T-helper 1 cell treated with Interleukin-12 subunit alpha and Interleukin-12 subunit beta and Interleukin-4 antibody, amounts not matched to agents 30 μg/mL and 1 μg/mL, for 36 hours (primary cell): ENCODE measurements at regions not wholly inside any gene's neighbourhood (a gene's known extent, or its start where the extent isn't known, plus 50 kb on each side); places are given as distances from the start of the nearest gene placed in this dataset.
A peak's percentile ranks its signal among the peaks of the same experiment; 100 is the strongest.
"Not testable (repeated sequence)": the region's sequence is repeated elsewhere in the genome, so short reads cannot be mapped to it uniquely, and the experiment has no call there.

ENCODE experiments used
- H3K27ac Mint-ChIP-seq: one replicate; pipeline ENCODE4 v1.8.0; 2021; ENCODE audit warnings: mild to moderate bottlenecking, mixed read lengths
- H3K27me3 Mint-ChIP-seq: one replicate; pipeline ENCODE4 v1.8.0; 2021; ENCODE audit warnings: low read depth, mixed read lengths
- H3K36me3 Mint-ChIP-seq: one replicate; pipeline ENCODE4 v1.8.0; 2021; ENCODE audit warnings: low read depth, mixed read lengths
- H3K4me1 Mint-ChIP-seq: one replicate; pipeline ENCODE4 v1.8.0; 2021; ENCODE audit warnings: low read depth, mixed read lengths
- H3K4me3 Mint-ChIP-seq: one replicate; pipeline ENCODE4 v1.8.0; 2021; ENCODE audit warnings: mild to moderate bottlenecking, moderate library complexity, mixed read lengths
- H3K9me3 Mint-ChIP-seq: one replicate; pipeline ENCODE4 v1.8.0; 2021; ENCODE audit warnings: mixed read lengths

GRCh38 chr3:195669310-195669709 is 51.5 kb upstream of the MUC20 start:
- Mint-ChIP-seq H3K27ac (peak overlapping the region; percentile 62), H3K36me3 (peaks cover 22% of the 10 kb centered on the region)
- not testable (repeated sequence) for H3K27me3 Mint-ChIP-seq, H3K4me1 Mint-ChIP-seq, H3K9me3 Mint-ChIP-seq, H3K4me3 Mint-ChIP-seq

- H3K27ac Mint-ChIP-seq, H3K4me3 Mint-ChIP-seq, H3K4me1 Mint-ChIP-seq, H3K9me3 Mint-ChIP-seq, H3K27me3 Mint-ChIP-seq: not testable (repeated sequence)
- H3K36me3 Mint-ChIP-seq = peaks cover 24% of the 10 kb centered on the region
Measured at GRCh38 chr3:195668131-195668766, 52.5 kb upstream of the MUC20 start.

GRCh38 chr3:195665311-195665710 is 55.5 kb upstream of the MUC20 start:
- not testable (repeated sequence) for H3K27me3 Mint-ChIP-seq, H3K4me1 Mint-ChIP-seq, H3K9me3 Mint-ChIP-seq, H3K27ac Mint-ChIP-seq, H3K4me3 Mint-ChIP-seq
- peaks cover 20% of the 10 kb centered on the region for H3K36me3 Mint-ChIP-seq

- H3K4me3 Mint-ChIP-seq, H3K4me1 Mint-ChIP-seq, H3K27ac Mint-ChIP-seq, H3K9me3 Mint-ChIP-seq, H3K27me3 Mint-ChIP-seq: not testable (repeated sequence)
- peaks cover 18% of the 10 kb centered on the region for H3K36me3 Mint-ChIP-seq
Measured at GRCh38 chr3:195664131-195664530, 56.6 kb upstream of the MUC20 start.

DNA sequence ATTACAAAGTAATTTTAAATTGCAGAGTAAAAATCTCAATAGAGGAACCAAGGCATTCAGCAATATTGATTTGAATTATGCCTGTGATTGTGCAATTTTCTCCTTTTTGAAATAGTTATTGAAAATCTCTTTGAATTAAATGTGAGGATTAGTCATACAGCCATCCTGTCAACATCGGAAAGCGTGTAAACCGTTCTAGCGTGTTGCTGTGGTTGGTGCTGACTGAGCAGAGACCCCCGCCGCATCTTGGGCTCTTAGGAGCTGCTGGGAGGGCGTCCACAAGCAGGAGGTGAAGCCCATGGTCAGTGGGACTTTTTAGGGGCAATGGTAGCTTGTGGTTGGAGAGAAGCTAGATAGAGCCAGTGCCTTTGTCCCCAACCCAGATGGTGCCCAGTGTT is 61.6 kb upstream of the MUC20 start:
- H3K27me3 Mint-ChIP-seq, H3K36me3 Mint-ChIP-seq, H3K4me1 Mint-ChIP-seq, H3K27ac Mint-ChIP-seq, H3K9me3 Mint-ChIP-seq: not testable (repeated sequence)
- peak overlapping the region; percentile 37 for H3K4me3 Mint-ChIP-seq

DNA sequence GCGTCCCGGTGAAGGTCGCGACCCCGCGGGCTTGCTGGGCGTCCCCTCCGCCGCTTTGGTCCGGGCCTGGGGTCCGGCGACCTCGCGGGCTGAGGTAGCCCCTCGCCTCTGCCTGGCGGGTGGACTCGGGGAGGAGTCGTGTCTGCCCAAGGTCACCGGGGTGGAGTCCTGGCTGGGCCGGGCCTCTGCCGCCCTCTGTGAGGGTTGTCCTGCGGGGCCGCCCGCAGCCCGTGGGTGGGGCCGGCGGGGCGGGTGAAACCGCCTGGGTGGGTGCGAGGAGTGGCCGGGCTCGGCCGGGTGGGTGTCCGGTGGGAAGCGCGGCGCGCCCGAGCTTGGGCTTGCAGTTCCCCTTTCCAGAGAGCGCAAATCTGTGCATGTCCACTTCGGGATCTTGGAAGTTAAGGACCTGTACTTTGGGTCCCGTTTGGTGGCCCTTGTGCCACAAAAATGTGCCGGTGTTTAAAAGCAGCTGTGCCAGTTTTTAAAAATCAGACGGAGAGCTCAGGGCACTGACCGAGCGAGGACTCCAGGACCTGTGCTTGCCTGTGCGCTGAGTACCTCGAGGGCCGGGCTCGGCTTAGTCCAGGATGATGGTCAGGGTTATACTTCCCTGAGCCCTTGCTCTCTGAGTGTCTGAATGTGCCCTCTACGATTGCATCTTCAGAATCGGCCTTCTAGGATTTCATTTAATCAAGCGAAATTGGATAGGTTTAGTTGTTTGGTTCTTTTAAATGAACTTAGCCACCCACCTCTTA is 62.2 kb upstream of the MUC20 start:
- H3K27me3 Mint-ChIP-seq, H3K4me1 Mint-ChIP-seq, H3K36me3 Mint-ChIP-seq, H3K9me3 Mint-ChIP-seq, H3K27ac Mint-ChIP-seq: not testable (repeated sequence)
- peak overlapping the region; percentile 37 for H3K4me3 Mint-ChIP-seq

- peak overlapping the region; percentile 89 for H3K4me3 Mint-ChIP-seq
- H3K27me3 Mint-ChIP-seq, H3K4me1 Mint-ChIP-seq, H3K36me3 Mint-ChIP-seq, H3K9me3 Mint-ChIP-seq: not testable (repeated sequence)
- peak overlapping the region; percentile 91 for H3K27ac Mint-ChIP-seq
Measured at GRCh38 chr3:195657475-195658372, 63.1 kb upstream of the MUC20 start.

DNA sequence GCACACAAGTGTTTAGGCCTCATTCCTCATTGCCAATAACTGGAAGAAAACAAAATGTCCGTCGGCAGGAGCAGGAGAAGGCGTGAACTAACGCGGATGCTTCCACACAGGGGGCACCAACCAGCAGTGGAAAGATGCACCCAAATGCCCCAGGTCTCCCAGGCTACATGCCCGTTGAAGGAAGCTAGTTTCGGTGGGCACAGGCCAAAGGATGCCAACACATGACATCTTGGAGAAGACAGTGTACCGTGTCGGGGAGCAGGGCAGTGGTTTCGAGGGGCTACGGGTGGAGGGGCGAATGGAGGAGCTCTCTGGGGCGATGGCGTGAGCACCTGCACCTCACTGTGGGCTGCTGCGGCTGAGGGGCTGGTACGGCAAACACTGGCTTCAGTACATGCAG is 64.7 kb upstream of the MUC20 start:
- H3K36me3 Mint-ChIP-seq = not testable (repeated sequence)
- Mint-ChIP-seq H3K27ac (peak overlapping the region; percentile 15), H3K4me3 (peak overlapping the region; percentile 57)

GRCh38 chr3:195654746-195655145 is 66.0 kb upstream of the MUC20 start:
- not testable (repeated sequence) for H3K4me1 Mint-ChIP-seq, H3K27ac Mint-ChIP-seq, H3K4me3 Mint-ChIP-seq, H3K9me3 Mint-ChIP-seq, H3K27me3 Mint-ChIP-seq, H3K36me3 Mint-ChIP-seq

More for the DNA sequence above, 64.7 kb upstream of the MUC20 start:
- H3K4me1 Mint-ChIP-seq, H3K27me3 Mint-ChIP-seq, H3K9me3 Mint-ChIP-seq: not testable (repeated sequence)

DNA sequence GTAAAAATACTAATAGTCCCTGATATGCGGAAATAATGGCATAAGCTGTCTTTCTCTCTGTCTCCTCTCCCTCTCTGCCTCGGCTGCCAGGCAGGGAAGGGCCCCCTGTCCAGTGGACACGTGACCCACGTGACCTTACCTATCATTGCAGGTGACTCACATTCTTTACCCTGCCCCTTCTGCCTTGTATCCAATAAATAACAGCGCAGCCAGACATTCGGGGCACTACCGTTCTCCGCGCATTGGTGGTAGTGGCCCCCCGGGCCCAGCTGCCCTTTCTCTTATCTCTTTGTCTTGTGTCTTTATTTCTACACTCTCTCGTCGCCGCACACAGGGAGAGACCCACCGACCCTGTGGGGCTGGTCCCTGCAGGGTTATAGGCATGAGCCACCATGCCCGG is 66.6 kb upstream of the MUC20 start:
- H3K4me1 Mint-ChIP-seq, H3K36me3 Mint-ChIP-seq, H3K4me3 Mint-ChIP-seq, H3K27me3 Mint-ChIP-seq, H3K9me3 Mint-ChIP-seq, H3K27ac Mint-ChIP-seq: not testable (repeated sequence)

GRCh38 chr3:195653641-195654040 is 67.1 kb upstream of the MUC20 start:
- not testable (repeated sequence) for H3K36me3 Mint-ChIP-seq, H3K27ac Mint-ChIP-seq, H3K4me3 Mint-ChIP-seq, H3K9me3 Mint-ChIP-seq, H3K4me1 Mint-ChIP-seq, H3K27me3 Mint-ChIP-seq

DNA sequence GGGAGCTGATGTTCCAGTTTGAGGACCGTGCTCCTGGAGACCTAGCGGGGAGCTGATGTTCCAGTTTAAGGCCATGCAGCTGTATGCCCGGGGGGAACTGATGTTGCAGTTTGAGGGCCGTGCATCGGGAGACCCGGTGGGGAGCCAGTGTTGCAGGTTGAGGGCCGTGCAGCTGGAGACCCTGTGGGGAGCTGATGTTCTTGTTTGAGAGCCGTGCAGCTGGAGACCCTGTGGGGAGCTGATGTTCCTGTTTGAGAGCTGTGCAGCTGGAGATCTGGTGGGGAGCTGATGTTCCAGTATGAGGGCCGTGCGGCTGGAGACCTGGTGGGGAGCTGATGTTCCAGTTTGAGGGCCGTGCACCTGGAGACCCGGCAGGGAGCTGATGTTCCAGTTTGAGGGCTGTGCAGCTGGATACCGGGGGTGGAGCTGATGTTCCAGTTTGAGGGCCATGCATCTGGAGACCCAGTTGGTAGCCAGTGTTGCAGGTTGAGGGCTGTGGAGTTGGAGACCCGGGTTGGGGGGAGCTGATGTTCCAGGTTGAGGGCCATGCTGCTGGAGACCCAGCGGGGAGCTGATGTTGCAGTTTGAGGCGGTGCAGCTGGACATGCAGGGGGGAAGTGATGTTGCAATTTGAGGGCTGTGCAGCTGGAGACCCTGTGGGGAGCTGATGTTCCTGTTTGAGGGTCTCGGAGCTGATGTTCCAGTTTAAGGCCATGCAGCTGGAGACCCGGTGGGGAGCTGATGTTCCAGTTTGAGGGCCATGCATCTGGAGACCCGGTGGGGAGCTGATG is 64.4 kb upstream of the APOD start:
- not testable (repeated sequence) for H3K27ac Mint-ChIP-seq, H3K4me1 Mint-ChIP-seq, H3K36me3 Mint-ChIP-seq, H3K4me3 Mint-ChIP-seq, H3K9me3 Mint-ChIP-seq, H3K27me3 Mint-ChIP-seq

DNA sequence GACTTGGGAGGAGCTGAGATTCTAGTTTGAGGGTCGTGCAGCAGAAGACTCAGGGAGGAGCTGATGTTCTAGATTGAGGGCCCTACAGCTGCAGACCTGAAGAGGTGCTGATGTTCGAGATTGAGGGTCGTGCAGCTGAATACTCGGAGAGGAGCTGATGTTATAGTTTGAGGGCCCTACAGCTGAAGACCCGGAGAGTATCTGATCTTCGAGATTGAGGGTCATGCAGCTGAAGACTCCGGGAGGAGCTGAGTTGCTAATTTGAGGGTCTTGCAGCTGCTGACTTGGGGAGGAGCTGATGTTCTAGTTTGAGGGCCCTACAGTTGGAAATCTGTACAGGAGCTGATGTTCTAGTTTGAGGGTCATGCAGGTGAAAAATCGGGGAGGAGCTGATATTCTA is 62.1 kb upstream of the APOD start:
- not testable (repeated sequence) for H3K27me3 Mint-ChIP-seq, H3K9me3 Mint-ChIP-seq, H3K27ac Mint-ChIP-seq, H3K36me3 Mint-ChIP-seq, H3K4me3 Mint-ChIP-seq, H3K4me1 Mint-ChIP-seq

DNA sequence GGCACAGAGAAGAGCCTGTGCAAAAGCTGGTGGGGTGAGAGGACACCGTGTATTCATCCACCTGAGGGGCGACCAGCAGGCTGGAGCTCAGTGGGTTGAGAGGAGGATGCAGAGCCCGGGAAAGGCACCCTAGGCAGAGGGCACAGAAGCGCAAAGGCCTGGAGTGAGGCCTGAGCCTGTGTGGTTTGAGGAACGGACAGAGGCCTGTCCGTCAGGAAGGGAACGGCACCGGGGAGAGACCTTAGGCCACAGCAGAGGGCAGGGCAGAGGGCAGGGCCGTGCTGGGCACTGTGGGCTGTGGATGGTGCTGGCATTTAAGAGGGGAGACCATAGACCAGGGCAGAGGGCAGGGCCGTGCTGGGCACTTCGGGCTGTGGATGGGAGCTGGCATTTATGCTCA is 59.5 kb upstream of the APOD start:
- not testable (repeated sequence) for H3K4me1 Mint-ChIP-seq, H3K4me3 Mint-ChIP-seq, H3K36me3 Mint-ChIP-seq, H3K27me3 Mint-ChIP-seq, H3K9me3 Mint-ChIP-seq, H3K27ac Mint-ChIP-seq
